ENCODE measurements at regions not wholly inside any gene's neighbourhood (a gene's known extent, or its start where the extent isn't known, plus 50 kb on each side); places are given as distances from the start of the nearest gene placed in this dataset.

DNA sequence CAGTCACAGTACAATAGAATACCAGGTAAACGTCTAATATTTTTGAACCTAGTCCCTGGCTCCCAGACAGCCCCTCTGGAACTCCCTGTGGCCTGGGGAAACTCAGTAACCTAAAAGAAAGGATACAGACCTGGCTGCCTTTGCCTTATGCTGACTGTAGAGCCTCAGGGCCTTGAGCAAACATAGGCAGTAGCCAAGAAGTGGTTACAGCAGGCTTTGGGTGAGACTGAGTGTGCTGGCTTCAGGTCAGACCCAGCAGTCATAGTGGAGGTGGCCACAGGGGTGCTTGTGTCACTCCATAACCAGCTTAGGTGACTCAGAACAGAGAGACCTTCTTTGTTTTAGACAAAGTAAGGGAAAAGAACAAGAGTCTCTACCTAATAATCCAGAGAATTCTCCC is 141.8 kb upstream of the PRDX4 start:
- Mint-ChIP-seq H3K27me3 (ENCODE audit: low read depth) (peaks cover 13% of the 10 kb centered on the region), H3K4me1 (ENCODE audit: low read depth) (no peaks in the 10 kb centered on the region), H3K27ac (ENCODE audit: unreplicated experiment) (no peak overlapping the region), H3K4me3 (ENCODE audit: unreplicated experiment) (no peak overlapping the region), H3K36me3 (ENCODE audit: low read depth) (peaks cover 4% of the 10 kb centered on the region), H3K9me3 (ENCODE audit: low read depth) (peaks cover 27% of the 10 kb centered on the region)
- TF ChIP-seq, protein P1, sequence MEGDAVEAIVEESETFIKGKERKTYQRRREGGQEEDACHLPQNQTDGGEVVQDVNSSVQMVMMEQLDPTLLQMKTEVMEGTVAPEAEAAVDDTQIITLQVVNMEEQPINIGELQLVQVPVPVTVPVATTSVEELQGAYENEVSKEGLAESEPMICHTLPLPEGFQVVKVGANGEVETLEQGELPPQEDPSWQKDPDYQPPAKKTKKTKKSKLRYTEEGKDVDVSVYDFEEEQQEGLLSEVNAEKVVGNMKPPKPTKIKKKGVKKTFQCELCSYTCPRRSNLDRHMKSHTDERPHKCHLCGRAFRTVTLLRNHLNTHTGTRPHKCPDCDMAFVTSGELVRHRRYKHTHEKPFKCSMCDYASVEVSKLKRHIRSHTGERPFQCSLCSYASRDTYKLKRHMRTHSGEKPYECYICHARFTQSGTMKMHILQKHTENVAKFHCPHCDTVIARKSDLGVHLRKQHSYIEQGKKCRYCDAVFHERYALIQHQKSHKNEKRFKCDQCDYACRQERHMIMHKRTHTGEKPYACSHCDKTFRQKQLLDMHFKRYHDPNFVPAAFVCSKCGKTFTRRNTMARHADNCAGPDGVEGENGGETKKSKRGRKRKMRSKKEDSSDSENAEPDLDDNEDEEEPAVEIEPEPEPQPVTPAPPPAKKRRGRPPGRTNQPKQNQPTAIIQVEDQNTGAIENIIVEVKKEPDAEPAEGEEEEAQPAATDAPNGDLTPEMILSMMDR (IDR thresholded peaks at IDR 0.05) = no peak
- DNase-seq (ENCODE audit: low spot score) = no peak

DNA sequence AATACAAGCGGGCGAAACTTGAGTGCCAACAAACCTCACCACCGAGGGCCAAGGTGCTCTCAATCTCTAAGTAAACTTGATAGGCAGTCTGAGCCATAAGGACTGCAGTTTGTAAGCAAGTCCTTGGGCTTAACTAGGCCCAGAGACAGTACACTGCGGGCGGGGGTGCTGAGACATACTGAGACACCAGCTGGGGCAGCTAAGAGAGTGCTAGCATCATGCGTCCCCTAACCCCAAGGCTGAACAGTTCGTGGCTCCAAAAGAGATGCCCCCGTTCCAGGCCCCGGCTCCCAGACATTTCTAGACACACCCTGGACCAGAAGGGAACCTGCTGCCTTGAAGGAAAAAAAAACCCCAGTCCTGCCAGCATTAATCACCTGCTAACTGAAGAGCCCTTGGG is 126.8 kb upstream of the PRDX4 start:
- peaks cover 20% of the 10 kb centered on the region for H3K9me3 Mint-ChIP-seq (ENCODE audit: low read depth)
- H3K36me3 Mint-ChIP-seq (ENCODE audit: low read depth) = peaks cover 1% of the 10 kb centered on the region
- H3K4me3 Mint-ChIP-seq (ENCODE audit: unreplicated experiment) = no peak overlapping the region
- H3K4me1 Mint-ChIP-seq (ENCODE audit: low read depth) = no peaks in the 10 kb centered on the region
- peaks cover 23% of the 10 kb centered on the region for H3K27me3 Mint-ChIP-seq (ENCODE audit: low read depth)
- TF ChIP-seq, protein P1 (IDR thresholded peaks at IDR 0.05) = no peak
- DNase-seq (ENCODE audit: low spot score) = no peak
- no peak overlapping the region for H3K27ac Mint-ChIP-seq (ENCODE audit: unreplicated experiment)

DNA sequence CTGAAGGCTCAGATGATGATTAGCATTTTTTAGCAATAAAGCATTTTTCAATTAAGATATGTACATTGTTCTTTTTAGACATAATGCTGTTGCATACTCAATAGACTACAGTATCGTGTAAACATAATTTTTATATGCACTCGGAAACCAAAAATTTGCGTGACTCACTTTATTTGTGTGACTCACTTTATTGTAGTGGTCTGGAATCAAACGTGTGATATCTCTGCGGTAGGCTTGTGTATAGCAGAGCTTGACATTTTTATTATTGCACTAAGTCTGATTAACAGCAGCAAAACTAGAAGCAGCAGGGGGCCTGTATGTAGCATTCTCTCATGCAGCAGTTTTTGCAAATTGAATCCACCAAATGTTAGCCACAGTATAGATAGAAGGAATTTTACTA is 119.1 kb upstream of the PRDX4 start:
- Mint-ChIP-seq H3K27ac (ENCODE audit: unreplicated experiment) (no peak overlapping the region), H3K9me3 (ENCODE audit: low read depth) (peaks cover 15% of the 10 kb centered on the region), H3K27me3 (ENCODE audit: low read depth) (peaks cover 17% of the 10 kb centered on the region), H3K36me3 (ENCODE audit: low read depth) (peaks cover 3% of the 10 kb centered on the region), H3K4me1 (ENCODE audit: low read depth) (no peaks in the 10 kb centered on the region), H3K4me3 (ENCODE audit: unreplicated experiment) (no peak overlapping the region)
- DNase-seq (ENCODE audit: low spot score) = no peak
- TF ChIP-seq, protein P1 (IDR thresholded peaks at IDR 0.05) = no peak

DNA sequence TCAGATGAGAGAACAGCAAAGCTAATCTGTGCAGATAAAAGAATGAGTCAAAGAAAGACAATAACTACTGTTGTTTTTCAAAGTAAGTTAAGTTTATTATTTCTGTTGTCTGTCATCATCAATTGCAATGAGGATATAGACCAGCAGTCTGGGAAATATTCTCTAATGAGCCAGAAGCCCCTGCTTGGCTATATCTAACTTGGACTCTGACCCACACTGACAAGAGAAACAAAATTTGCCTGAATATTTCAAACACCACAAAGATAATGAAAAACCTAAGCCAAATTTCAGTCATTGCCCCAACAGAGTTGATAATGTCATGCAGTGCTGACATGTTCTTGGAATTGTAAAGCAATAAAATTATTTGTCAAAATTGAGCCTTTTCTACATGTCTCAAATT is 115.0 kb upstream of the PRDX4 start:
- TF ChIP-seq, protein P1 (IDR thresholded peaks at IDR 0.05) = no peak
- DNase-seq (ENCODE audit: low spot score) = no peak
- H3K9me3 Mint-ChIP-seq (ENCODE audit: low read depth) = peaks cover 11% of the 10 kb centered on the region
- H3K36me3 Mint-ChIP-seq (ENCODE audit: low read depth) = peaks cover 2% of the 10 kb centered on the region
- H3K4me1 Mint-ChIP-seq (ENCODE audit: low read depth) = peaks cover 4% of the 10 kb centered on the region
- no peak overlapping the region for H3K4me3 Mint-ChIP-seq (ENCODE audit: unreplicated experiment)
- peaks cover 7% of the 10 kb centered on the region for H3K27me3 Mint-ChIP-seq (ENCODE audit: low read depth)
- no peak overlapping the region for H3K27ac Mint-ChIP-seq (ENCODE audit: unreplicated experiment)

DNA sequence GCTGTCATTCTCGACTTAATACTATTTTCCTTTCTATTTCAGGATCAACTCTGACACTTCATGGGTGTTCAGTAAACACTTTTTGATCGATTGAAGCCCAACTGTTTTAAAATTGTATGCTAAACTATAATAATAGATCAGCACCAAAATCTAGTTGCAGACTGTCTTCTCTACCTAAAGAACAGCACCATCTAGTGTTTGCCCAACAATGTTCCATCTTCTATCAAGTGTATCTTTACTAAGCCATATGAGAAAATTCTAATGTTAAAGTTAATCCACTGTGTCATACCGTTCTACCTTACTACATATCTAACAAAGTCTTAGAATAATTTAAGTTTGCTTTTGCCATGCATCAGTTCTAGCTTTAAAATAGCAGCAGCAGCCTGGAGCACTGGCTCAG is 113.0 kb upstream of the PRDX4 start:
- Mint-ChIP-seq H3K36me3 (ENCODE audit: low read depth) (peaks cover 3% of the 10 kb centered on the region), H3K4me3 (ENCODE audit: unreplicated experiment) (no peak overlapping the region), H3K27ac (ENCODE audit: unreplicated experiment) (no peak overlapping the region), H3K4me1 (ENCODE audit: low read depth) (peaks cover 4% of the 10 kb centered on the region), H3K9me3 (ENCODE audit: low read depth) (peaks cover 19% of the 10 kb centered on the region), H3K27me3 (ENCODE audit: low read depth) (peaks cover 3% of the 10 kb centered on the region)
- no peak for DNase-seq (ENCODE audit: low spot score)
- TF ChIP-seq, protein P1 (IDR thresholded peaks at IDR 0.05) = peak; percentile 92

All from chondrocyte (in vitro differentiated cells).